Aorta (tissue), 5 donors: ENCODE measurements at regions not wholly inside any gene's neighbourhood (a gene's known extent, or its start where the extent isn't known, plus 50 kb on each side); places are given as distances from the start of the nearest gene placed in this dataset.

Experiments
- ATAC-seq: fragments of 200-7000 bp; cut with Tn5 transposase; one replicate; pipeline ENCODE4 v1.9.1; 2022; ENCODE audit warnings: moderate library complexity; ENCODE audit not compliant: low FRiP score
- DNase-seq, 2 donors: peaks; one replicate each; pipeline ENCODE4 v3.0.0-alpha.2; 2020
- H3K27ac ChIP-seq, 2 donors: one replicate each; pipeline ENCODE4 v1.5.1; 2013; ENCODE audit warnings: low read length in 2 of 2, mild to moderate bottlenecking in 2 of 2, moderate library complexity in 2 of 2, control low read depth in 1 of 2, inconsistent platforms in 1 of 2, low read depth in 1 of 2
- H3K27me3 ChIP-seq, 2 donors: one replicate each; pipeline ENCODE4 v1.6.1; 2013; ENCODE audit warnings: control low read depth in 1 of 2, low read length in 1 of 2, mild to moderate bottlenecking in 1 of 2, moderate library complexity in 1 of 2; ENCODE audit not compliant: insufficient read depth in 2 of 2, control insufficient read depth in 1 of 2
- H3K36me3 ChIP-seq, 2 donors: one replicate each; pipeline ENCODE4 v1.6.1; 2013; ENCODE audit warnings: control low read depth in 1 of 2, low read length in 1 of 2, mild to moderate bottlenecking in 1 of 2; ENCODE audit not compliant: insufficient read depth in 2 of 2, control insufficient read depth in 1 of 2
- H3K4me1 ChIP-seq, 2 donors: one replicate each; pipeline ENCODE4 v1.6.1; 2013; ENCODE audit warnings: low read length in 2 of 2, control low read depth in 1 of 2, mild to moderate bottlenecking in 1 of 2, moderate library complexity in 1 of 2; ENCODE audit not compliant: insufficient read depth in 2 of 2, control insufficient read depth in 1 of 2
- H3K4me3 ChIP-seq, 2 donors: one replicate each; pipeline ENCODE4 v1.5.1; 2013; ENCODE audit warnings: low read length in 2 of 2, control low read depth in 1 of 2, mild to moderate bottlenecking in 1 of 2
- H3K9me3 ChIP-seq: one replicate; pipeline ENCODE4 v1.6.1; 2013; ENCODE audit warnings: mild to moderate bottlenecking, low read length; ENCODE audit not compliant: control insufficient read depth
- WGBS, 2 donors: extraction: QIAGEN DNeasy Blood & Tissue Kit; methylation state at CpG; one replicate each; pipeline ENCODE4 v1.1.7; 2013; 5-methylcytosine and 5-hydroxymethylcytosine counted together
- intact Hi-C, 2 donors: fragments of 100-400 bp; cut with DNase I; formaldehyde crosslinking; loops; one replicate each; pipeline versions ENCODE4 v1.14.2 to v1.15.0; 2022
- donor health status: healthy with polysubstance abuse.
- donor health status: Bipolar disorder and iron deficiency.
- donor health status: DM: no; HTN: no; CAD: no.
- donor health status: DM: no; HTN: no; CAD: no.
- donor health status: DM: yes; HTN: yes; CAD: no.

DNA sequence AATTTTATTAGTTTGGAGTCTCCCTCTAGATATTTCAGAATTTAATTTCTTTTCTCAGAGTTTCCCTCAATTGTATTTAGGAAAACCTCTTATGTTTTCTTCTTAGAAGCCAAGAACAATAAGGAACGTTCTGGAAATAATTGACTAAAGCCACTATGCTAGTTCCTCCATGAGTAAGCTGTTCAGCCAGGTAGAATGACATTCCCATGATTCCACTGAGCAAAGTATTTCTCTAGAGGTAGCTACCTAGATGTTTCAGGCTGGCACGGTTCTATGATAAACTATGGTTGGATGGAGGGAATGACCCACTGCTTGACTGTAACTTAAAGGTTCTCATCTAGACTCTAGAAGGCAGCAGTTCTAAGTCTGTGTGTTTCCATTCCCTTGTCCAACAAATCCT, 62.4 kb downstream of the CLDN17 start:
- H3K9me3 ChIP-seq = no peaks in the 10 kb centered on the region
- DNase-seq = no peak
- H3K27ac ChIP-seq = no peak overlapping the region
- no peak for ATAC-seq
- peaks cover 0 to 1% of the 10 kb centered on the region in 2 donors for H3K4me1 ChIP-seq
- WGBS, 2 donors = 51 to 54% methylated on average over 2 of the region's 2 CpGs
- intact Hi-C loops = no loop called here
- no peaks in the 10 kb centered on the region for H3K36me3 ChIP-seq
- H3K27me3 ChIP-seq = no peaks in the 10 kb centered on the region
- no peak overlapping the region for H3K4me3 ChIP-seq

DNA sequence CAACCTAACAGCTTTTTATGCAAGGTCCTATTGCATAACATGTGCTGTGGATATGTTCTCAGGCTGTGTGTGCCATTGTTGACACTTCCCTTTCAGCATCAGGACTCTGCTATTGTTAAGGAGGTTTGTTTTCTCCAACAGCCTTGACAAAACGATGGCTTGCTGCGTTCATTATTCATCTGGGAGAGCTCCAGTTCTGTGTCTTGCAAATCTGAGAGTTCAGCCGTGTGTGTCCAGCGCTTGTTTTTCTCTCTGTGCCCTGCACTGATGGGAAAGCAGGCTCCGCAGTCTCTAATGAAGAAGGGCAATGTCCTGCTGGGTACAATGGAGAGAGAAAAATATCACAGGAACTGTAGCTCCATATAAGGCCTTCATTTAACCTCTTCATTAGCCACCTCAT, 63.7 kb downstream of the CLDN17 start:
- H3K4me1 ChIP-seq = peaks cover 0 to 3% of the 10 kb centered on the region in 2 donors
- no peaks in the 10 kb centered on the region for H3K9me3 ChIP-seq
- no peak overlapping the region for H3K27ac ChIP-seq
- ATAC-seq (no peak), DNase-seq (no peak)
- intact Hi-C loops = no loop called here
- WGBS, 2 donors = 79 to 83% methylated on average over 5 of the region's 5 CpGs
- no peaks in the 10 kb centered on the region for H3K27me3 ChIP-seq
- no peaks in the 10 kb centered on the region for H3K36me3 ChIP-seq
- H3K4me3 ChIP-seq = no peak overlapping the region

GRCh38 chr21:30101967-30102366, 64.6 kb downstream of the CLDN17 start:
- intact Hi-C loops = no loop called here
- no peaks in the 10 kb centered on the region for H3K36me3 ChIP-seq
- no peaks in the 10 kb centered on the region for H3K9me3 ChIP-seq
- H3K27ac ChIP-seq = no peak overlapping the region
- peaks cover 0 to 3% of the 10 kb centered on the region in 2 donors for H3K4me1 ChIP-seq
- DNase-seq (no peak), ATAC-seq (no peak)
- no peaks in the 10 kb centered on the region for H3K27me3 ChIP-seq
- no peak overlapping the region for H3K4me3 ChIP-seq
- WGBS, 2 donors = 14 to 26% methylated on average over 4 of the region's 4 CpGs

DNA sequence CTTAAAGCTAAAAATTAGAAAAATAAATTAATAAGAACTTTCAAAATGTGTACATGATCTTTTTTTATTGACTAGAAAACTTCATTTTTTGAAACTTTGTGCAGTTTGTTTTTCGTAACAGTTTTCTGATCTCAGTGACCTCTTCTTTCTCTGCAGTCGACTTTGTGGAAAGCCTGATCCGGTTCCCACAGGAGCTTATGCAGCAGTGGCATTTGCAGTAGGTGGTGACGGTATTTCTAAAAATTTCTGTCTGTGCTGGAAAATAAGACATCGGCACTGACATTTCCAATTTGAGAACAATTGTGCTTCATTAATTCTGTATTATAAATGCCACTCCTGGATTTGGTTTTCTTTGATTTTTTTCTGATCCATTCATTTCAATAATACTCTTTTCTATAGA, 68.8 kb downstream of the CLDN17 start:
- Histone ChIP-seq H3K4me1 (peaks cover 0 to 3% of the 10 kb centered on the region in 2 donors), H3K27ac (no peak overlapping the region), H3K27me3 (no peaks in the 10 kb centered on the region), H3K9me3 (no peaks in the 10 kb centered on the region), H3K36me3 (no peaks in the 10 kb centered on the region), H3K4me3 (no peak overlapping the region)
- intact Hi-C loops = no loop called here
- ATAC-seq (no peak), DNase-seq (no peak)
- WGBS, 2 donors = 40 to 44% methylated on average over 5 of the region's 5 CpGs

GRCh38 chr21:30083225-30083945, 83.2 kb downstream of the CLDN17 start:
- Histone ChIP-seq H3K9me3 (peaks cover 4% of the 10 kb centered on the region), H3K27ac (no peak overlapping the region), H3K4me3 (no peak overlapping the region), H3K4me1 (no peaks in the 10 kb centered on the region), H3K27me3 (no peaks in the 10 kb centered on the region), H3K36me3 (no peaks in the 10 kb centered on the region)
- intact Hi-C loops = no loop called here
- DNase-seq = no peak
- 40 to 42% methylated on average over 4 of the region's 4 CpGs for WGBS, 2 donors
- ATAC-seq = no peak

- ATAC-seq = no peak
- Histone ChIP-seq H3K4me3 (no peak overlapping the region), H3K36me3 (no peaks in the 10 kb centered on the region), H3K27ac (no peak overlapping the region), H3K9me3 (peaks cover 4% of the 10 kb centered on the region), H3K4me1 (no peaks in the 10 kb centered on the region), H3K27me3 (no peaks in the 10 kb centered on the region)
- WGBS, 2 donors = 81 to 88% methylated on average over 2 of the region's 2 CpGs
- no peak for DNase-seq
- intact Hi-C loops = no loop called here
Observed at GRCh38 chr21:30081506-30081905, 85.1 kb downstream of the CLDN17 start.

GRCh38 chr21:30072496-30072895, 94.1 kb downstream of the CLDN17 start:
- Histone ChIP-seq H3K27me3 (no peaks in the 10 kb centered on the region), H3K4me1 (no peaks in the 10 kb centered on the region), H3K9me3 (peaks cover 6% of the 10 kb centered on the region), H3K27ac (no peak overlapping the region), H3K4me3 (no peak overlapping the region), H3K36me3 (no peaks in the 10 kb centered on the region)
- no peak for ATAC-seq
- peak in 1 of 2 donors; percentile 25 for DNase-seq
- WGBS, 2 donors = 15% methylated on average over 4 of the region's 4 CpGs
- intact Hi-C loops = no loop called here

DNA sequence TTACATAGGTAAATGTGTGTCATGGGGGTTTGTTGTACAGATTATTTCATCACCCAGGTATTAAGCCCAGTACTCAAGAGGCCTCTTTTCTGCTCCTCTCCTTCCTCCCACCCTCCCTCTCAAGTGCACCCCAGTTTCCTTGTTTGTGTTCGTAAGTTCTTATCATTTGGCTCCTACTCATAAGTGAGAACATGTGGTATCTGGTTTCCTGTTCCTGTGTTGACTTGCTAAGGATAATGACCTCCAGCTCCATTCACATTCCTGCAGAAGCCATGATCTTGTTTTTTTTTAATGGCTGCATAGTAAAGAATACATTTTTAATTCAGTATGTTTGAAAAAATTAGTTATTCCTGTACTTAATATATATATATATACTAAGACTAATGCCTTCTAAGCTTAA, 107.7 kb downstream of the CLDN17 start:
- H3K4me3 ChIP-seq = no peak overlapping the region
- intact Hi-C loops = no loop called here
- H3K27ac ChIP-seq = no peak overlapping the region
- DNase-seq = no peak
- H3K36me3 ChIP-seq = no peaks in the 10 kb centered on the region
- WGBS, 2 donors = 35 to 42% methylated on average over 1 of the region's 1 CpG
- H3K9me3 ChIP-seq = no peaks in the 10 kb centered on the region
- no peaks in the 10 kb centered on the region for H3K4me1 ChIP-seq
- ATAC-seq = no peak
- no peaks in the 10 kb centered on the region for H3K27me3 ChIP-seq

DNA sequence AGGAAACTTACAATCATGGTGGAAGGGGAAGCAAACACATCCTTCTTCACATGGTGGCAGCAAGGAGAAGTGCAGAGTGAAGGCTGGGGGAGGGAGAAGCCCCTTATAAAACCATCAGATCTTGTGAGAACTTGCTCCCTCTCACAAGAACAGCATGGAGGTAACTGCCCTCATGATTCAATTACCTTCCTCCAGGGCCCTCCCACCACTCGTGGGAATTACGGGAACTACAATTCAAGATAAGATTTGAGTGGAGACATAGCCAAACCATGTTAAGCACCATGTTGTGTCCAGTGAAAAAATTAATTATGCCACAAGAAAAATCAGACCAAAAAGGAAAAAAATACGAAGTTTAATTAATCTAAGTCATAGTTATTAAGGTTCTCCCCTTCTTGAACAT, 109.5 kb downstream of the CLDN17 start:
- H3K4me1 ChIP-seq = no peaks in the 10 kb centered on the region
- H3K27me3 ChIP-seq = no peaks in the 10 kb centered on the region
- no peaks in the 10 kb centered on the region for H3K36me3 ChIP-seq
- intact Hi-C loops = no loop called here
- DNase-seq = no peak
- no peak overlapping the region for H3K27ac ChIP-seq
- ATAC-seq = no peak
- H3K4me3 ChIP-seq = no peak overlapping the region
- no peaks in the 10 kb centered on the region for H3K9me3 ChIP-seq
- 81 to 83% methylated on average over 3 of the region's 3 CpGs for WGBS, 2 donors
